ENCODE measurements at regions not wholly inside any gene's neighbourhood (a gene's known extent, or its start where the extent isn't known, plus 50 kb on each side); places are given as distances from the start of the nearest gene placed in this dataset.

DNA sequence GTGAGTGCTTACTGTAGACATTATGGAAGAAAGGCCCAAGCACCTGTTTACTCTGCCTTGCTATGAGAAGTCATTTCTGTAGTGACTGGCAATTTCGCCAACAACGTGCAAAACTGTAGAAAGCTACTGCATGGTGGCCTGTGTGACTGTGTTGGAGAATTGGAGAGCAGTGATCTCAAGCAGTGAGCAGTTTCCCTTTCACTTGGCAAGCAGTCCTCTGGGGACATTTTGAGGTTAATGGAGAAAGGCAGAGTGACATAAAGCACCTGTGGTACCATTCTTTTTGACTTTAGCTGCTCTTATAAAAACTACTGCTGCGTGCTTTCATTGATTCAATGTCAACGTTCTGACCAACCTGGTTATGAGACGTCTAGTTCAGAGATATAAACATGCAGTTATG is 382.6 kb upstream of the JAG1 start:
- TF ChIP-seq CTCF (IDR thresholded peaks at IDR 0.05; ENCODE audit: low read depth, low read length) (no peak), EZH2phosphoT487 (IDR thresholded peaks at IDR 0.05; ENCODE audit: low read depth) (no peak)

Measured in OCI-LY3 (cell line).